ENCODE measurements at regions not wholly inside any gene's neighbourhood (a gene's known extent, or its start where the extent isn't known, plus 50 kb on each side); places are given as distances from the start of the nearest gene placed in this dataset.

DNA sequence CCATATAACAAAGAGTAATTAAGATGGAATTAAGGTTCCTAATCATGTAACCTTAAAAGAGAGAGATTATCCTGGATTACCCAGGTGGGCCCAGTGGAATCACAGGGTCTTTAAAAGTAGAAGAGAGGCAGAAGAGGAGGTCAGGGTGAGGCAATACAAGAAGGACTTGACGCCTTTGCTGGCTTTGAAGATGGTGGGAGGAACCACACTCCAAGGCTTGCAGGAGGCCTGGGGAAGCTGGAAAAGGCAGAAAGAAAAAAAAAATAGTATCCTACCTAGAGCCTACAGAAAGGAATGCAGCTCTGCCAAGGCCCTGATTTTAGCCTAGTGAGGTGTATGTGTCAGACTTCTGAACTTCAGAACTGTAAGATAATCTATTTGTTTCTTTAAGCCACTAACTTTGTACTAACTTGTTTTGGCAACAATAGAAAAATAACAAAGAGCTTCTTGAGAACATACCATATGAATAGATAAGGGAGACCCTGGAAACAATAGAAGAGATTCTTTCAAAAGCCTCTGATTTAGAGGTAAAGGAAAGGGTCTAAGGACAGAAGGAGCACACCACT lies 229.9 kb upstream of the TTC29 start:
- no peak for TF ChIP-seq EZH2phosphoT487 (IDR thresholded peaks at IDR 0.05; ENCODE audit: borderline replicate concordance, low read length)
- TF ChIP-seq, protein P1, sequence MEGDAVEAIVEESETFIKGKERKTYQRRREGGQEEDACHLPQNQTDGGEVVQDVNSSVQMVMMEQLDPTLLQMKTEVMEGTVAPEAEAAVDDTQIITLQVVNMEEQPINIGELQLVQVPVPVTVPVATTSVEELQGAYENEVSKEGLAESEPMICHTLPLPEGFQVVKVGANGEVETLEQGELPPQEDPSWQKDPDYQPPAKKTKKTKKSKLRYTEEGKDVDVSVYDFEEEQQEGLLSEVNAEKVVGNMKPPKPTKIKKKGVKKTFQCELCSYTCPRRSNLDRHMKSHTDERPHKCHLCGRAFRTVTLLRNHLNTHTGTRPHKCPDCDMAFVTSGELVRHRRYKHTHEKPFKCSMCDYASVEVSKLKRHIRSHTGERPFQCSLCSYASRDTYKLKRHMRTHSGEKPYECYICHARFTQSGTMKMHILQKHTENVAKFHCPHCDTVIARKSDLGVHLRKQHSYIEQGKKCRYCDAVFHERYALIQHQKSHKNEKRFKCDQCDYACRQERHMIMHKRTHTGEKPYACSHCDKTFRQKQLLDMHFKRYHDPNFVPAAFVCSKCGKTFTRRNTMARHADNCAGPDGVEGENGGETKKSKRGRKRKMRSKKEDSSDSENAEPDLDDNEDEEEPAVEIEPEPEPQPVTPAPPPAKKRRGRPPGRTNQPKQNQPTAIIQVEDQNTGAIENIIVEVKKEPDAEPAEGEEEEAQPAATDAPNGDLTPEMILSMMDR (IDR thresholded peaks at IDR 0.05; ENCODE audit: low read depth, low read length, poor library complexity, severe bottlenecking) = no peak
- Histone ChIP-seq H3K4me3 (ENCODE audit: low read length) (no peak overlapping the region), H3K27me3 (ENCODE audit: control insufficient read depth, low read length) (no peaks in the 10 kb centered on the region), H3F3A (ENCODE audit: control insufficient read depth, insufficient read depth) (no peaks in the 10 kb centered on the region), H3K79me2 (ENCODE audit: control insufficient read depth, low read length) (no peaks in the 10 kb centered on the region), H3K27ac (ENCODE audit: low read depth, low read length) (no peak overlapping the region), H3K4me1 (ENCODE audit: control insufficient read depth, low read length) (no peaks in the 10 kb centered on the region), H3K9me2 (replicated peaks; ENCODE audit: control insufficient read depth, low read length) (no peaks in the 10 kb centered on the region), H3K4me2 (ENCODE audit: low read length) (no peak overlapping the region), H3K36me3 (ENCODE audit: control insufficient read depth, low read length) (no peaks in the 10 kb centered on the region), H3K9me3 (ENCODE audit: control insufficient read depth, insufficient read depth, low read length) (no peaks in the 10 kb centered on the region), H4K20me1 (ENCODE audit: control insufficient read depth, insufficient read depth, low read depth, low read length) (no peaks in the 10 kb centered on the region)

GRCh38 chr4:147182041-147182440 lies 236.4 kb upstream of the TTC29 start:
- no peak overlapping the region for H3K27ac ChIP-seq (ENCODE audit: low read depth, low read length)
- H3K4me2 ChIP-seq (ENCODE audit: low read length) = no peak overlapping the region
- no peaks in the 10 kb centered on the region for H3K36me3 ChIP-seq (ENCODE audit: control insufficient read depth, low read length)
- TF ChIP-seq EZH2phosphoT487 (IDR thresholded peaks at IDR 0.05; ENCODE audit: borderline replicate concordance, low read length) = no peak
- TF ChIP-seq, protein P1 (IDR thresholded peaks at IDR 0.05; ENCODE audit: low read depth, low read length, poor library complexity, severe bottlenecking) = no peak
- H3K27me3 ChIP-seq (ENCODE audit: control insufficient read depth, low read length) = no peaks in the 10 kb centered on the region
- no peaks in the 10 kb centered on the region for H3K4me1 ChIP-seq (ENCODE audit: control insufficient read depth, low read length)
- no peaks in the 10 kb centered on the region for H3F3A ChIP-seq (ENCODE audit: control insufficient read depth, insufficient read depth)
- no peaks in the 10 kb centered on the region for H3K9me3 ChIP-seq (ENCODE audit: control insufficient read depth, insufficient read depth, low read length)
- no peak overlapping the region for H3K4me3 ChIP-seq (ENCODE audit: low read length)
- no peaks in the 10 kb centered on the region for H3K9me2 ChIP-seq (replicated peaks; ENCODE audit: control insufficient read depth, low read length)
- H4K20me1 ChIP-seq (ENCODE audit: control insufficient read depth, insufficient read depth, low read depth, low read length) = no peaks in the 10 kb centered on the region
- no peaks in the 10 kb centered on the region for H3K79me2 ChIP-seq (ENCODE audit: control insufficient read depth, low read length)

DNA sequence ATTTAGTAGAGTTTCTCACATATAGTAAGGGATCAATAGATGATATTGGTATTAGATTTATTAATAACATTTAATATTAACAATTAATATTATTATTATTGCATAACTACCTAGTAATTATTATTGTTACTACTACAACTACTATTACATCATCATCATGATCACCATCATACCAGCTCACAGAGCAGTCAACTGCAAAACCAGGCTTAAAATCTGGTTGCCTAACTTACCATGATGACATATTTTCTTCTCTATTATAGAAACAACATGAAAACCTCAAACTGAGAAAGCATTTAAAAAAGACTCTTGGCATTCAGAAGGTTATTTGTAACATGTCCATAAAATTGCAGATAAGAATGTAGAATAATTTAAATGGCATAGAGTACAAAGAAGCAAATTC lies 247.0 kb upstream of the TTC29 start:
- Histone ChIP-seq H3K36me3 (ENCODE audit: control insufficient read depth, low read length) (no peaks in the 10 kb centered on the region), H3K4me1 (ENCODE audit: control insufficient read depth, low read length) (no peaks in the 10 kb centered on the region), H3K27me3 (ENCODE audit: control insufficient read depth, low read length) (no peaks in the 10 kb centered on the region), H4K20me1 (ENCODE audit: control insufficient read depth, insufficient read depth, low read depth, low read length) (no peaks in the 10 kb centered on the region), H3F3A (ENCODE audit: control insufficient read depth, insufficient read depth) (no peaks in the 10 kb centered on the region), H3K9me3 (ENCODE audit: control insufficient read depth, insufficient read depth, low read length) (no peaks in the 10 kb centered on the region), H3K4me3 (ENCODE audit: low read length) (no peak overlapping the region), H3K27ac (ENCODE audit: low read depth, low read length) (no peak overlapping the region), H3K79me2 (ENCODE audit: control insufficient read depth, low read length) (no peaks in the 10 kb centered on the region), H3K9me2 (replicated peaks; ENCODE audit: control insufficient read depth, low read length) (no peaks in the 10 kb centered on the region), H3K4me2 (ENCODE audit: low read length) (no peak overlapping the region)
- TF ChIP-seq EZH2phosphoT487 (IDR thresholded peaks at IDR 0.05; ENCODE audit: borderline replicate concordance, low read length) = no peak
- TF ChIP-seq, protein P1 (IDR thresholded peaks at IDR 0.05; ENCODE audit: low read depth, low read length, poor library complexity, severe bottlenecking) = no peak

Measured in DOHH2 (cell line).